NT2/D1 (cell line): ENCODE measurements at regions not wholly inside any gene's neighbourhood (a gene's known extent, or its start where the extent isn't known, plus 50 kb on each side); places are given as distances from the start of the nearest gene placed in this dataset.

Experiments
- SUZ12 ChIP-seq: IDR thresholded peaks from 2 replicates; pipeline ENCODE4 v1.6.1; 2011; ENCODE audit not compliant: insufficient read length, insufficient read depth; ENCODE audit errors: extremely low read depth
- ZNF274 ChIP-seq: IDR thresholded peaks from 2 replicates; pipeline ENCODE4 v1.6.1; 2011; ENCODE audit warnings: mild to moderate bottlenecking, low read depth, low read length

- TF ChIP-seq SUZ12 (no peak), ZNF274 (no peak)
Measured at GRCh38 chr22:44430716-44431115, 67.3 kb downstream of the RTL6 start.
